PFSK-1 (cell line): ENCODE measurements at regions not wholly inside any gene's neighbourhood (a gene's known extent, or its start where the extent isn't known, plus 50 kb on each side); places are given as distances from the start of the nearest gene placed in this dataset.

Experiments
- SIN3A ChIP-seq: IDR thresholded peaks from 2 replicates; pipeline ENCODE4 v1.6.1; 2012; ENCODE audit warnings: mild to moderate bottlenecking, low read length, moderate library complexity, borderline replicate concordance; ENCODE audit not compliant: insufficient read depth
- TAF1 ChIP-seq: IDR thresholded peaks from 2 replicates; pipeline ENCODE4 v1.6.1; 2012; ENCODE audit warnings: low read length, control low read depth, borderline replicate concordance; ENCODE audit not compliant: insufficient read depth
- TF ChIP-seq, protein P1 (sequence below), 2 experiments: IDR thresholded peaks; 2 replicates each; pipeline versions ENCODE4 v1.6.1 to v1.8.0; 2011 to 2012; ENCODE audit warnings: low read depth in 2 of 2, low read length in 2 of 2, control low read depth in 1 of 2, inconsistent platforms in 1 of 2, mild to moderate bottlenecking in 1 of 2, moderate library complexity in 1 of 2; ENCODE audit not compliant: insufficient read depth in 1 of 2

DNA sequence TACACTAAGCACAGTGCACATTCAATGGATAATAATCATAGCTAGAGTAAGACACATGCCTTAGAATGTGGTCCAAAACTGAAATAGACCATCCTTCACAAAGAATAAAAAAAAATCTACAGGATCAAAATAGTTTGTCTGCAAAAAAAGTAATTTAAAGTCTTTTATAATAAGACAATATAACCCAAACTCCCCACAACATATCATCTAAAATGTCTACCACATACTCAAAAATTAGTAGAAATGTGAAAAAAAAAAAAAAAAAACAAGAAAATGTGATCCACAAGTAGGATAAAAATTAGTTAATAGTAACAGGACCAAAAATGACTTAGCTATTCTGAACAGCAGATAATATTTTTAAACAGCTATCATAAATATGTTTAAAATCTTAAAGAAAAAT is 557.2 kb upstream of the ARID1B start:
- TF ChIP-seq SIN3A (no peak), TAF1 (no peak)
- TF ChIP-seq, protein P1, sequence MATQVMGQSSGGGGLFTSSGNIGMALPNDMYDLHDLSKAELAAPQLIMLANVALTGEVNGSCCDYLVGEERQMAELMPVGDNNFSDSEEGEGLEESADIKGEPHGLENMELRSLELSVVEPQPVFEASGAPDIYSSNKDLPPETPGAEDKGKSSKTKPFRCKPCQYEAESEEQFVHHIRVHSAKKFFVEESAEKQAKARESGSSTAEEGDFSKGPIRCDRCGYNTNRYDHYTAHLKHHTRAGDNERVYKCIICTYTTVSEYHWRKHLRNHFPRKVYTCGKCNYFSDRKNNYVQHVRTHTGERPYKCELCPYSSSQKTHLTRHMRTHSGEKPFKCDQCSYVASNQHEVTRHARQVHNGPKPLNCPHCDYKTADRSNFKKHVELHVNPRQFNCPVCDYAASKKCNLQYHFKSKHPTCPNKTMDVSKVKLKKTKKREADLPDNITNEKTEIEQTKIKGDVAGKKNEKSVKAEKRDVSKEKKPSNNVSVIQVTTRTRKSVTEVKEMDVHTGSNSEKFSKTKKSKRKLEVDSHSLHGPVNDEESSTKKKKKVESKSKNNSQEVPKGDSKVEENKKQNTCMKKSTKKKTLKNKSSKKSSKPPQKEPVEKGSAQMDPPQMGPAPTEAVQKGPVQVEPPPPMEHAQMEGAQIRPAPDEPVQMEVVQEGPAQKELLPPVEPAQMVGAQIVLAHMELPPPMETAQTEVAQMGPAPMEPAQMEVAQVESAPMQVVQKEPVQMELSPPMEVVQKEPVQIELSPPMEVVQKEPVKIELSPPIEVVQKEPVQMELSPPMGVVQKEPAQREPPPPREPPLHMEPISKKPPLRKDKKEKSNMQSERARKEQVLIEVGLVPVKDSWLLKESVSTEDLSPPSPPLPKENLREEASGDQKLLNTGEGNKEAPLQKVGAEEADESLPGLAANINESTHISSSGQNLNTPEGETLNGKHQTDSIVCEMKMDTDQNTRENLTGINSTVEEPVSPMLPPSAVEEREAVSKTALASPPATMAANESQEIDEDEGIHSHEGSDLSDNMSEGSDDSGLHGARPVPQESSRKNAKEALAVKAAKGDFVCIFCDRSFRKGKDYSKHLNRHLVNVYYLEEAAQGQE (IDR thresholded peaks at IDR 0.05; ENCODE audit: insufficient read depth in 1 of 2, low read depth in 2 of 2, low read length in 2 of 2), result no peak
